IPS DF 6.9 (cell line): ENCODE measurements at regions not wholly inside any gene's neighbourhood (a gene's known extent, or its start where the extent isn't known, plus 50 kb on each side); places are given as distances from the start of the nearest gene placed in this dataset.
"Not testable (repeated sequence)": the region's sequence is repeated elsewhere in the genome, so short reads cannot be mapped to it uniquely, and the experiment has no call there.

Experiments
- DNase-seq: peaks from one replicate; pipeline ENCODE4 v3.0.0-alpha.2; 2013; ENCODE audit warnings: low read depth, low spot score
- H3K27ac ChIP-seq: one replicate; pipeline ENCODE4 v1.5.1; 2013; ENCODE audit warnings: low read length, control low read depth
- H3K27me3 ChIP-seq: 2 replicates; pipeline ENCODE4 v1.6.1; 2013; ENCODE audit warnings: mild to moderate bottlenecking, low read length; ENCODE audit not compliant: control insufficient read depth, insufficient read depth
- H3K36me3 ChIP-seq: 2 replicates; pipeline ENCODE4 v1.6.1; 2013; ENCODE audit warnings: low read length; ENCODE audit not compliant: control insufficient read depth, insufficient read depth
- H3K4me1 ChIP-seq: 2 replicates; pipeline ENCODE4 v1.6.1; 2013; ENCODE audit warnings: low read length; ENCODE audit not compliant: control insufficient read depth, insufficient read depth
- H3K4me3 ChIP-seq: 2 replicates; pipeline ENCODE4 v1.5.1; 2013; ENCODE audit warnings: mild to moderate bottlenecking, low read length
- H3K9me3 ChIP-seq: 2 replicates; pipeline ENCODE4 v1.6.1; 2013; ENCODE audit warnings: low read length, inconsistent platforms; ENCODE audit not compliant: control insufficient read depth, insufficient read depth
- WGBS: extraction: QIAGEN DNeasy Blood & Tissue Kit; methylation state at CpG from one replicate; pipeline ENCODE4 v1.1.7; 2013; ENCODE audit warnings: mixed read lengths, missing lambda C conversion rate; ENCODE audit not compliant: insufficient read length, insufficient coverage; 5-methylcytosine and 5-hydroxymethylcytosine counted together

- not testable (repeated sequence) for H3K4me1 ChIP-seq, H3K36me3 ChIP-seq, H3K27me3 ChIP-seq, H3K27ac ChIP-seq, H3K9me3 ChIP-seq, DNase-seq, H3K4me3 ChIP-seq
- WGBS: no CpG with 5 or more reads among the region's 4 CpGs
Observed at GRCh38 chr6:113795371-113795770, 61.8 kb upstream of the MARCKS start.

GRCh38 chr6:113796038-113796437 is 61.1 kb upstream of the MARCKS start:
- no peak for DNase-seq
- Histone ChIP-seq H3K36me3 (no peaks in the 10 kb centered on the region), H3K9me3 (no peaks in the 10 kb centered on the region), H3K27me3 (no peaks in the 10 kb centered on the region), H3K4me1 (no peaks in the 10 kb centered on the region), H3K27ac (no peak overlapping the region), H3K4me3 (no peak overlapping the region)

- H3K36me3 ChIP-seq: no peaks in the 10 kb centered on the region
- no peaks in the 10 kb centered on the region for H3K27me3 ChIP-seq
- no peak overlapping the region for H3K27ac ChIP-seq
- H3K9me3 ChIP-seq: no peaks in the 10 kb centered on the region
- no peaks in the 10 kb centered on the region for H3K4me1 ChIP-seq
- H3K4me3 ChIP-seq: no peak overlapping the region
- DNase-seq: no peak
Observed at GRCh38 chr6:113802779-113803178, 54.4 kb upstream of the MARCKS start.

- no peaks in the 10 kb centered on the region for H3K36me3 ChIP-seq
- H3K4me3 ChIP-seq: no peak overlapping the region
- no peak overlapping the region for H3K27ac ChIP-seq
- no peaks in the 10 kb centered on the region for H3K4me1 ChIP-seq
- H3K27me3 ChIP-seq: no peaks in the 10 kb centered on the region
- WGBS: no CpG with 5 or more reads among the region's 7 CpGs
- H3K9me3 ChIP-seq: no peaks in the 10 kb centered on the region
- no peak for DNase-seq
Observed at GRCh38 chr6:113805173-113805790, 51.9 kb upstream of the MARCKS start.

GRCh38 chr6:113805811-113806495 is 51.2 kb upstream of the MARCKS start:
- H3K27me3 ChIP-seq: no peaks in the 10 kb centered on the region
- WGBS: no CpG with 5 or more reads among the region's 6 CpGs
- H3K4me1 ChIP-seq: no peaks in the 10 kb centered on the region
- no peaks in the 10 kb centered on the region for H3K9me3 ChIP-seq
- H3K36me3 ChIP-seq: no peaks in the 10 kb centered on the region
- no peak overlapping the region for H3K27ac ChIP-seq
- DNase-seq: no peak
- H3K4me3 ChIP-seq: no peak overlapping the region
